Right lobe of liver (tissue), 6 donors: ENCODE measurements at regions not wholly inside any gene's neighbourhood (a gene's known extent, or its start where the extent isn't known, plus 50 kb on each side); places are given as distances from the start of the nearest gene placed in this dataset.

Source experiments
- ATAC-seq, 4 donors: fragments of 200-7000 bp; cut with Tn5 transposase; one replicate each; pipeline ENCODE4 v1.9.1; 2020; ENCODE audit warnings: mild to moderate bottlenecking in 4 of 4, moderate library complexity in 4 of 4
- DNase-seq, 3 donors: peaks; one replicate each; pipeline ENCODE4 v3.0.0-alpha.2; 2020
- H3K27ac ChIP-seq, 3 donors: fragments of 200-600 bp; one replicate each; pipeline ENCODE4 v1.8.0; 2022
- H3K27me3 ChIP-seq, 2 donors: fragments of 200-600 bp; one replicate each; pipeline ENCODE4 v1.8.0; 2022
- H3K36me3 ChIP-seq, 4 donors: fragments of 200-600 bp; sonication (generic) in 1 of 4; one replicate each; pipeline versions ENCODE4 v1.5.1 to v1.8.0; 2017 to 2022; ENCODE audit warnings: control low read depth in 1 of 4
- H3K4me1 ChIP-seq, 4 donors: fragments of 200-600 bp; sonication (generic) in 1 of 4; one replicate each; pipeline versions ENCODE4 v1.5.1 to v1.8.0; 2017 to 2022; ENCODE audit warnings: control low read depth in 1 of 4
- H3K4me3 ChIP-seq, 3 donors: fragments of 200-600 bp; one replicate each; pipeline ENCODE4 v1.8.0; 2022
- H3K9me3 ChIP-seq, 4 donors: fragments of 200-600 bp; sonication (generic) in 1 of 4; one replicate each; pipeline versions ENCODE4 v1.5.1 to v1.8.0; 2017 to 2022; ENCODE audit warnings: control low read depth in 1 of 4
- CTCF ChIP-seq, 4 donors: fragments of 200-600 bp in 3 of 4; fragments of 450-650 bp in 1 of 4; IDR thresholded peaks; one replicate each; pipeline versions ENCODE4 v1.5.1 to v1.8.0; 2016 to 2022; ENCODE audit warnings: antibody characterized with exemption in 4 of 4, mild to moderate bottlenecking in 2 of 4
- POLR2A ChIP-seq: fragments of 450-650 bp; IDR thresholded peaks from one replicate; pipeline ENCODE4 v1.6.1; 2017; ENCODE audit warnings: antibody characterized with exemption, mild to moderate bottlenecking
- WGBS: methylation state at CpG from one replicate; pipeline ENCODE4 v1.1.6; 2018; ENCODE audit warnings: low coverage, low lambda C conversion rate; ENCODE audit not compliant: insufficient coverage; ENCODE audit errors: missing lambda C conversion rate; 5-methylcytosine and 5-hydroxymethylcytosine counted together
- intact Hi-C, 2 donors: fragments of 100-400 bp; cut with DNase I; formaldehyde crosslinking; loops; one replicate each; pipeline versions ENCODE4 v1.11.2 to v1.14.1; 2022
- donor health status: DM: no; HTN: yes; CAD: no.
- donor health status: DM: no; HTN: no; CAD: no.
- donor health status: DM: no; HTN: no; CAD: no.
- donor health status: DM: no; HTN: yes; CAD: no.
- donor health status: DM: no; HTN: yes; CAD: no.

- 42% methylated on average over 2 of the region's 2 CpGs for WGBS
- intact Hi-C loops, result no loop called here
- Histone ChIP-seq H3K4me3 (no peak overlapping the region), H3K27ac (no peak overlapping the region), H3K9me3 (no peaks in the 10 kb centered on the region), H3K27me3 (no peaks in the 10 kb centered on the region), H3K4me1 (no peaks in the 10 kb centered on the region), H3K36me3 (no peaks in the 10 kb centered on the region)
- TF ChIP-seq POLR2A, result no peak
- TF ChIP-seq CTCF (IDR thresholded peaks at IDR 0.05), result no peak
- DNase-seq, result no peak
- no peak for ATAC-seq
Observed at GRCh38 chr4:19969492-19969891, 282.2 kb upstream of the SLIT2 start.

GRCh38 chr4:19961091-19961490 lies 290.6 kb upstream of the SLIT2 start:
- no peak overlapping the region for H3K4me3 ChIP-seq
- H3K36me3 ChIP-seq, result no peaks in the 10 kb centered on the region
- no peaks in the 10 kb centered on the region for H3K4me1 ChIP-seq
- intact Hi-C loops, result no loop called here
- TF ChIP-seq CTCF (IDR thresholded peaks at IDR 0.05) (no peak), POLR2A (no peak)
- no peak overlapping the region for H3K27ac ChIP-seq
- DNase-seq, result no peak
- no peaks in the 10 kb centered on the region for H3K27me3 ChIP-seq
- ATAC-seq, result no peak
- 50% methylated on average over 1 of the region's 1 CpG for WGBS
- no peaks in the 10 kb centered on the region for H3K9me3 ChIP-seq

- intact Hi-C loops, result no loop called here
- H3K4me1 ChIP-seq, result no peaks in the 10 kb centered on the region
- DNase-seq, result no peak
- no peak overlapping the region for H3K4me3 ChIP-seq
- TF ChIP-seq CTCF (IDR thresholded peaks at IDR 0.05) (no peak), POLR2A (no peak)
- ATAC-seq, result no peak
- H3K36me3 ChIP-seq, result no peaks in the 10 kb centered on the region
- no peaks in the 10 kb centered on the region for H3K27me3 ChIP-seq
- 48% methylated on average over 2 of the region's 2 CpGs for WGBS
- H3K9me3 ChIP-seq, result no peaks in the 10 kb centered on the region
- H3K27ac ChIP-seq, result no peak overlapping the region
Observed at GRCh38 chr4:19958848-19959247, 292.9 kb upstream of the SLIT2 start.

- ATAC-seq, result no peak
Observed at GRCh38 chr4:19947349-19947748, 304.4 kb upstream of the SLIT2 start.

More at GRCh38 chr4:19947349-19947748, 304.4 kb upstream of the SLIT2 start:
- intact Hi-C loops, result no loop called here
- Histone ChIP-seq H3K27ac (no peak overlapping the region), H3K9me3 (no peaks in the 10 kb centered on the region), H3K27me3 (no peaks in the 10 kb centered on the region), H3K4me1 (no peaks in the 10 kb centered on the region), H3K36me3 (no peaks in the 10 kb centered on the region), H3K4me3 (no peak overlapping the region)
- TF ChIP-seq POLR2A (no peak), CTCF (IDR thresholded peaks at IDR 0.05) (no peak)
- no peak for DNase-seq
- WGBS, result 54% methylated on average over 1 of the region's 1 CpG
